ENCODE measurements at regions not wholly inside any gene's neighbourhood (a gene's known extent, or its start where the extent isn't known, plus 50 kb on each side); places are given as distances from the start of the nearest gene placed in this dataset.

GRCh38 chr15:92705764-92706163, 50.2 kb upstream of the FAM174B start:
- WGBS, 2 experiments (ENCODE audit: insufficient coverage in 2 of 2) = 30 to 42% methylated on average over 1 of the region's 1 CpG
- H3K36me3 ChIP-seq (ENCODE audit: control insufficient read depth, insufficient read depth, low read length) = no peaks in the 10 kb centered on the region

GRCh38 chr15:92706201-92706600, 50.6 kb upstream of the FAM174B start:
- Histone ChIP-seq H3K9me3 (ENCODE audit: control insufficient read depth, low read length) (no peaks in the 10 kb centered on the region), H3K36me3 (ENCODE audit: control insufficient read depth, insufficient read depth, low read length) (no peaks in the 10 kb centered on the region), H3K4me3 (ENCODE audit: extremely low read depth, insufficient read depth, low read length, poor library complexity, severe bottlenecking) (no peak overlapping the region), H3K27ac (ENCODE audit: low read depth, low read length, severe bottlenecking) (no peak overlapping the region), H3K4me1 (ENCODE audit: control insufficient read depth, insufficient read depth, low read length, poor library complexity, severe bottlenecking) (no peaks in the 10 kb centered on the region)
- WGBS, 2 experiments (ENCODE audit: insufficient coverage in 2 of 2) = 74 to 88% methylated on average over 3 to 4 of the region's 7 CpGs

More at GRCh38 chr15:92705764-92706163, 50.2 kb upstream of the FAM174B start:
- Histone ChIP-seq H3K27ac (ENCODE audit: low read depth, low read length, severe bottlenecking) (no peak overlapping the region), H3K9me3 (ENCODE audit: control insufficient read depth, low read length) (no peaks in the 10 kb centered on the region), H3K4me1 (ENCODE audit: control insufficient read depth, insufficient read depth, low read length, poor library complexity, severe bottlenecking) (no peaks in the 10 kb centered on the region), H3K4me3 (ENCODE audit: extremely low read depth, insufficient read depth, low read length, poor library complexity, severe bottlenecking) (no peak overlapping the region)

- Histone ChIP-seq H3K9me3 (ENCODE audit: control insufficient read depth, low read length) (no peaks in the 10 kb centered on the region), H3K36me3 (ENCODE audit: control insufficient read depth, insufficient read depth, low read length) (no peaks in the 10 kb centered on the region), H3K4me3 (ENCODE audit: extremely low read depth, insufficient read depth, low read length, poor library complexity, severe bottlenecking) (no peak overlapping the region), H3K4me1 (ENCODE audit: control insufficient read depth, insufficient read depth, low read length, poor library complexity, severe bottlenecking) (no peaks in the 10 kb centered on the region), H3K27ac (ENCODE audit: low read depth, low read length, severe bottlenecking) (no peak overlapping the region)
- 92% methylated on average over 9 to 12 of the region's 12 CpGs for WGBS, 2 experiments (ENCODE audit: insufficient coverage in 2 of 2)
Measured at GRCh38 chr15:92707880-92708551, 52.4 kb upstream of the FAM174B start.

GRCh38 chr15:92708635-92709034, 53.1 kb upstream of the FAM174B start:
- 82 to 93% methylated on average over 4 of the region's 4 CpGs for WGBS, 2 experiments (ENCODE audit: insufficient coverage in 2 of 2)
- Histone ChIP-seq H3K36me3 (ENCODE audit: control insufficient read depth, insufficient read depth, low read length) (no peaks in the 10 kb centered on the region), H3K4me1 (ENCODE audit: control insufficient read depth, insufficient read depth, low read length, poor library complexity, severe bottlenecking) (no peaks in the 10 kb centered on the region), H3K4me3 (ENCODE audit: extremely low read depth, insufficient read depth, low read length, poor library complexity, severe bottlenecking) (no peak overlapping the region), H3K27ac (ENCODE audit: low read depth, low read length, severe bottlenecking) (no peak overlapping the region), H3K9me3 (ENCODE audit: control insufficient read depth, low read length) (no peaks in the 10 kb centered on the region)

- H3K4me3 ChIP-seq (ENCODE audit: extremely low read depth, insufficient read depth, low read length, poor library complexity, severe bottlenecking) = no peak overlapping the region
- H3K27ac ChIP-seq (ENCODE audit: low read depth, low read length, severe bottlenecking) = no peak overlapping the region
- H3K4me1 ChIP-seq (ENCODE audit: control insufficient read depth, insufficient read depth, low read length, poor library complexity, severe bottlenecking) = no peaks in the 10 kb centered on the region
- WGBS, 2 experiments (ENCODE audit: insufficient coverage in 2 of 2) = 89 to 91% methylated on average over 6 to 10 of the region's 10 CpGs
- H3K9me3 ChIP-seq (ENCODE audit: control insufficient read depth, low read length) = no peaks in the 10 kb centered on the region
- H3K36me3 ChIP-seq (ENCODE audit: control insufficient read depth, insufficient read depth, low read length) = no peaks in the 10 kb centered on the region
Measured at GRCh38 chr15:92709110-92709790, 53.7 kb upstream of the FAM174B start.

- Histone ChIP-seq H3K4me1 (ENCODE audit: control insufficient read depth, insufficient read depth, low read length, poor library complexity, severe bottlenecking) (no peaks in the 10 kb centered on the region), H3K4me3 (ENCODE audit: extremely low read depth, insufficient read depth, low read length, poor library complexity, severe bottlenecking) (no peak overlapping the region), H3K9me3 (ENCODE audit: control insufficient read depth, low read length) (no peaks in the 10 kb centered on the region), H3K36me3 (ENCODE audit: control insufficient read depth, insufficient read depth, low read length) (no peaks in the 10 kb centered on the region), H3K27ac (ENCODE audit: low read depth, low read length, severe bottlenecking) (no peak overlapping the region)
- 96% methylated on average over 10 to 26 of the region's 30 CpGs for WGBS, 2 experiments (ENCODE audit: insufficient coverage in 2 of 2)
Measured at GRCh38 chr15:92711457-92711831, 55.9 kb upstream of the FAM174B start.

GRCh38 chr15:92714077-92714476, 58.5 kb upstream of the FAM174B start:
- Histone ChIP-seq H3K9me3 (ENCODE audit: control insufficient read depth, low read length) (no peaks in the 10 kb centered on the region), H3K4me3 (ENCODE audit: extremely low read depth, insufficient read depth, low read length, poor library complexity, severe bottlenecking) (peak overlapping the region; percentile 54), H3K4me1 (ENCODE audit: control insufficient read depth, insufficient read depth, low read length, poor library complexity, severe bottlenecking) (no peaks in the 10 kb centered on the region), H3K36me3 (ENCODE audit: control insufficient read depth, insufficient read depth, low read length) (no peaks in the 10 kb centered on the region), H3K27ac (ENCODE audit: low read depth, low read length, severe bottlenecking) (no peak overlapping the region)
- 8% methylated on average over 5 to 11 of the region's 16 CpGs for WGBS, 2 experiments (ENCODE audit: insufficient coverage in 2 of 2)

GRCh38 chr15:92714477-92715401, 59.2 kb upstream of the FAM174B start:
- H3K27ac ChIP-seq (ENCODE audit: low read depth, low read length, severe bottlenecking) = no peak overlapping the region
- H3K36me3 ChIP-seq (ENCODE audit: control insufficient read depth, insufficient read depth, low read length) = no peaks in the 10 kb centered on the region
- H3K4me1 ChIP-seq (ENCODE audit: control insufficient read depth, insufficient read depth, low read length, poor library complexity, severe bottlenecking) = no peaks in the 10 kb centered on the region
- no peaks in the 10 kb centered on the region for H3K9me3 ChIP-seq (ENCODE audit: control insufficient read depth, low read length)
- WGBS, 2 experiments (ENCODE audit: insufficient coverage in 2 of 2) = 1 to 2% methylated on average over 22 to 40 of the region's 62 CpGs
- H3K4me3 ChIP-seq (ENCODE audit: extremely low read depth, insufficient read depth, low read length, poor library complexity, severe bottlenecking) = peak overlapping the region; percentile 54

- Histone ChIP-seq H3K4me1 (ENCODE audit: control insufficient read depth, insufficient read depth, low read length, poor library complexity, severe bottlenecking) (no peaks in the 10 kb centered on the region), H3K27ac (ENCODE audit: low read depth, low read length, severe bottlenecking) (no peak overlapping the region), H3K4me3 (ENCODE audit: extremely low read depth, insufficient read depth, low read length, poor library complexity, severe bottlenecking) (no peak overlapping the region), H3K9me3 (ENCODE audit: control insufficient read depth, low read length) (no peaks in the 10 kb centered on the region), H3K36me3 (ENCODE audit: control insufficient read depth, insufficient read depth, low read length) (no peaks in the 10 kb centered on the region)
- WGBS, 2 experiments (ENCODE audit: insufficient coverage in 2 of 2) = 62 to 65% methylated on average over 4 to 6 of the region's 7 CpGs
Measured at GRCh38 chr15:92715758-92716157, 60.2 kb upstream of the FAM174B start.

- Histone ChIP-seq H3K4me1 (ENCODE audit: control insufficient read depth, insufficient read depth, low read length, poor library complexity, severe bottlenecking) (no peaks in the 10 kb centered on the region), H3K9me3 (ENCODE audit: control insufficient read depth, low read length) (no peaks in the 10 kb centered on the region), H3K4me3 (ENCODE audit: extremely low read depth, insufficient read depth, low read length, poor library complexity, severe bottlenecking) (no peak overlapping the region), H3K36me3 (ENCODE audit: control insufficient read depth, insufficient read depth, low read length) (no peaks in the 10 kb centered on the region), H3K27ac (ENCODE audit: low read depth, low read length, severe bottlenecking) (no peak overlapping the region)
- WGBS, 2 experiments (ENCODE audit: insufficient coverage in 2 of 2) = 73 to 85% methylated on average over 3 of the region's 4 CpGs
Measured at GRCh38 chr15:92719021-92719420, 63.4 kb upstream of the FAM174B start.

Measured in mesodermal cell (in vitro differentiated cells).